ENCODE measurements at regions not wholly inside any gene's neighbourhood (a gene's known extent, or its start where the extent isn't known, plus 50 kb on each side); places are given as distances from the start of the nearest gene placed in this dataset.

- TF ChIP-seq CTCF (conservative IDR thresholded peaks at IDR 0.05; ENCODE audit: low read depth in 2 of 2) (no peak), POLR2AphosphoS5 (IDR thresholded peaks at IDR 0.05; ENCODE audit: low read depth) (no peak), EZH2 (IDR thresholded peaks at IDR 0.05; ENCODE audit: low read depth, unreplicated experiment) (no peak), REST (IDR thresholded peaks at IDR 0.05; ENCODE audit: unreplicated experiment) (no peak), CREB1 (CRISPR knock-in tag; IDR thresholded peaks at IDR 0.05; ENCODE audit: low read depth) (no peak), EZH2phosphoT487 (IDR thresholded peaks at IDR 0.05; ENCODE audit: unreplicated experiment) (no peak), ZNF331 (CRISPR knock-in tag; IDR thresholded peaks at IDR 0.05; ENCODE audit: low read depth) (no peak), JUNB (IDR thresholded peaks at IDR 0.05; ENCODE audit: unreplicated experiment) (no peak), STAT1 (IDR thresholded peaks at IDR 0.05; ENCODE audit: unreplicated experiment) (no peak), NANOG (IDR thresholded peaks at IDR 0.05; ENCODE audit: borderline replicate concordance) (no peak), ETS1 (IDR thresholded peaks at IDR 0.05) (no peak), ZNF114 (CRISPR knock-in tag; IDR thresholded peaks at IDR 0.05) (no peak)
Observed at GRCh38 chr4:12071316-12071715, 642.6 kb upstream of the HS3ST1 start.
